Endothelial cell of umbilical vein (primary cell): ENCODE measurements at regions not wholly inside any gene's neighbourhood (a gene's known extent, or its start where the extent isn't known, plus 50 kb on each side); places are given as distances from the start of the nearest gene placed in this dataset.

Experiments
- BruUV-seq: library from RNA; stranded (reverse); fragments of 400-500 nt; replicated peaks from 2 replicates; lab custom pipeline; 2021; lab: Mats Ljungman, UMichigan
- CTCF ChIA-PET: fragments of 300-600, 350-600 bp; sonication (Branson Sonifier 250); formaldehyde crosslinking; loops from one replicate; lab custom pipeline; 2021; ENCODE audit warnings: antibody characterized with exemption, inconsistent platforms; lab: Charles Lee
- POLR2A ChIA-PET: fragments of 300-600, 350-600 bp; sonication (Branson Sonifier 250); formaldehyde crosslinking; loops from one replicate; lab custom pipeline; 2021; ENCODE audit warnings: antibody characterized with exemption, inconsistent platforms; lab: Charles Lee
- DNase-seq: peaks from one replicate; pipeline ENCODE4 v3.0.0-alpha.2; 2011; ENCODE audit warnings: low read depth, low spot score
- FAIRE-seq: peaks from 2 replicates; lab custom pipeline; 2011; peaks lifted over from hg19 to GRCh38; lab: Jason Lieb, UNC
- H2AFZ ChIP-seq: 2 replicates; pipeline ENCODE4 v1.6.0; 2012; ENCODE audit warnings: low read depth, low read length, control low read depth, inconsistent platforms
- H3K27ac ChIP-seq: 2 replicates; pipeline ENCODE4 v1.5.1; 2011; ENCODE audit warnings: low read depth, mild to moderate bottlenecking, control low read depth, low read length, moderate library complexity; ENCODE audit not compliant: insufficient read depth
- H3K27me3 ChIP-seq, 2 experiments: 2 replicates each; pipeline versions ENCODE4 v1.6.0 to v1.6.1; 2011; ENCODE audit warnings: low read length in 2 of 2, mixed read lengths in 1 of 2; ENCODE audit not compliant: control insufficient read depth in 2 of 2, insufficient read depth in 2 of 2
- H3K36me3 ChIP-seq, 2 experiments: 2 replicates in 1 of 2; 3 replicates in 1 of 2; pipeline ENCODE4 v1.5.1; 2011; ENCODE audit warnings: low read length in 2 of 2, mild to moderate bottlenecking in 1 of 2, moderate library complexity in 1 of 2; ENCODE audit not compliant: control insufficient read depth in 2 of 2, insufficient read depth in 2 of 2; ENCODE audit errors: extremely low read depth in 1 of 2
- H3K4me1 ChIP-seq: 3 replicates; pipeline ENCODE4 v1.5.1; 2011; ENCODE audit warnings: mild to moderate bottlenecking, low read length; ENCODE audit not compliant: control insufficient read depth, insufficient read depth; ENCODE audit errors: extremely low read depth
- H3K4me2 ChIP-seq: 2 replicates; pipeline ENCODE4 v1.6.1; 2011; ENCODE audit warnings: low read length, control low read depth, mixed read lengths; ENCODE audit not compliant: insufficient read depth
- H3K4me3 ChIP-seq, 3 experiments: fragments of 200-600 bp in 1 of 3; sonication (generic), shearing (Covaris generic) in 1 of 3; replicated peaks in 1 of 3; 2 replicates each; pipeline ENCODE4 v1.5.1; 2011 to 2016; ENCODE audit warnings: control low read depth in 3 of 3, low read length in 3 of 3, mild to moderate bottlenecking in 2 of 3, inconsistent platforms in 1 of 3, low read depth in 1 of 3, moderate library complexity in 1 of 3; ENCODE audit not compliant: insufficient read depth in 1 of 3
- H3K79me2 ChIP-seq: 2 replicates; pipeline ENCODE4 v1.6.0; 2012; ENCODE audit warnings: low read length, inconsistent platforms; ENCODE audit not compliant: control insufficient read depth, insufficient read depth
- H3K9ac ChIP-seq: replicated peaks from 2 replicates; pipeline ENCODE3; 2011; ENCODE audit warnings: low read length, control low read depth; ENCODE audit not compliant: insufficient read depth; ENCODE audit errors: extremely low read depth
- H3K9me1 ChIP-seq: replicated peaks from 3 replicates; pipeline ENCODE4 v1.6.0; 2011; ENCODE audit warnings: mild to moderate bottlenecking, low read length; ENCODE audit not compliant: control insufficient read depth, insufficient read depth; ENCODE audit errors: extremely low read depth
- H3K9me3 ChIP-seq: replicated peaks from 2 replicates; pipeline ENCODE4 v1.5.1; 2012; ENCODE audit warnings: low read length, inconsistent platforms; ENCODE audit not compliant: control insufficient read depth, insufficient read depth
- H4K20me1 ChIP-seq: replicated peaks from 2 replicates; pipeline ENCODE3; 2011; ENCODE audit warnings: mild to moderate bottlenecking, low read length; ENCODE audit not compliant: control insufficient read depth, insufficient read depth; ENCODE audit errors: extremely low read depth
- CTCF ChIP-seq, 2 donors: IDR thresholded peaks; 1 replicate in 1 of 2; 2 replicates in 1 of 2; pipeline ENCODE4 v1.5.1; 2011; ENCODE audit warnings: low read length in 2 of 2, mild to moderate bottlenecking in 2 of 2, moderate library complexity in 2 of 2, control low read depth in 1 of 2, inconsistent platforms in 1 of 2, low read depth in 1 of 2; ENCODE audit not compliant: insufficient read depth in 1 of 2; ENCODE audit errors: extremely low read depth in 1 of 2
- EZH2 ChIP-seq: IDR thresholded peaks from 2 replicates; pipeline ENCODE4 v1.6.1; 2012; ENCODE audit warnings: borderline replicate concordance, low read depth, mild to moderate bottlenecking, moderate library complexity, low read length, inconsistent platforms; ENCODE audit not compliant: severe bottlenecking
- FOS ChIP-seq: IDR thresholded peaks from 2 replicates; pipeline ENCODE4 v1.6.1; 2011; ENCODE audit warnings: mild to moderate bottlenecking, low read length, moderate library complexity, borderline replicate concordance; ENCODE audit not compliant: insufficient read depth
- GATA2 ChIP-seq: IDR thresholded peaks from 2 replicates; pipeline ENCODE4 v1.7.0; 2011; ENCODE audit warnings: low read depth, mild to moderate bottlenecking, moderate library complexity, mixed read lengths, low read length; ENCODE audit not compliant: insufficient read length, insufficient read depth
- JUN ChIP-seq: IDR thresholded peaks from 2 replicates; pipeline ENCODE4 v1.6.1; 2011; ENCODE audit warnings: borderline replicate concordance, low read depth; ENCODE audit not compliant: insufficient read length, insufficient read depth
- MAX ChIP-seq: IDR thresholded peaks from 2 replicates; pipeline ENCODE4 v1.6.1; 2011; ENCODE audit not compliant: insufficient read depth, insufficient read length
- MYC ChIP-seq: IDR thresholded peaks from one replicate; pipeline ENCODE4 v1.6.1; 2011; ENCODE audit warnings: mild to moderate bottlenecking, low read depth, low read length
- POLR2A ChIP-seq: IDR thresholded peaks from 2 replicates; pipeline ENCODE4 v1.6.1; 2012; ENCODE audit warnings: low read depth, mild to moderate bottlenecking, control low read depth, low read length
- POLR2AphosphoS5 ChIP-seq: IDR thresholded peaks from 2 replicates; pipeline ENCODE4 v1.6.1; 2012; ENCODE audit warnings: low read depth, mild to moderate bottlenecking, control low read depth, low read length, moderate library complexity; ENCODE audit not compliant: insufficient read depth
- dilution Hi-C: fragments of 300-500 bp; cut with MboI; formaldehyde crosslinking; loops from one replicate; pipeline ENCODE4 v1.15.0; 2019; ENCODE audit warnings: low sequenced_read_pairs; ENCODE audit not compliant: extremely low pct_ligation_motif_present
- intact Hi-C: fragments of 100-400 bp; cut with micrococcal nuclease; formaldehyde crosslinking; loops from one replicate; pipeline ENCODE4 v1.10.0; 2022

GRCh38 chr12:89213139-89213538, 139.2 kb downstream of the DUSP6 start:
- peak overlapping the region; percentile 8 for H3K27ac ChIP-seq
- intact Hi-C loops (loop anchor here (5.0 kb wide), 1 partner anchor 161 kb away; no protein-coding TSS in a partner anchor), dilution Hi-C loops (no loop called here)
- no peaks in the 10 kb centered on the region for H3K27me3 ChIP-seq
- H3K4me3 ChIP-seq: no peak overlapping the region
- no peak overlapping the region for H3K9ac ChIP-seq
- no peaks in the 10 kb centered on the region for H3K79me2 ChIP-seq
- DNase-seq (no peak), FAIRE-seq (no peak)
- H3K36me3 ChIP-seq: no peaks in the 10 kb centered on the region
- ChIA-PET POLR2A (no interaction called here), CTCF (no interaction called here)
- H2AFZ ChIP-seq: no peak overlapping the region
- no peak overlapping the region for H3K4me2 ChIP-seq
- no TSS peak for BruUV-seq
- TF ChIP-seq POLR2AphosphoS5 (no peak), JUN (no peak), GATA2 (no peak), EZH2 (no peak), MAX (no peak), FOS (no peak), MYC (no peak), CTCF (IDR thresholded peaks at IDR 0.05; ENCODE audit: extremely low read depth in 1 of 2, insufficient read depth in 1 of 2, low read depth in 1 of 2, low read length in 2 of 2) (no peak), POLR2A (no peak)
- no peaks in the 10 kb centered on the region for H3K9me1 ChIP-seq
- no peaks in the 10 kb centered on the region for H4K20me1 ChIP-seq
- H3K9me3 ChIP-seq: no peaks in the 10 kb centered on the region
- H3K4me1 ChIP-seq: peaks cover 7% of the 10 kb centered on the region
